Spleen (tissue), 7 donors: ENCODE measurements at regions not wholly inside any gene's neighbourhood (a gene's known extent, or its start where the extent isn't known, plus 50 kb on each side); places are given as distances from the start of the nearest gene placed in this dataset.

Source experiments
- POLR2AphosphoS5 ChIP-seq, 3 donors: sonication (generic); formaldehyde crosslinking; IDR thresholded peaks; one replicate each; pipeline ENCODE4 v1.5.1; 2017; ENCODE audit warnings: antibody characterized with exemption in 3 of 3
- TF ChIP-seq, protein P1 (sequence below), 11 experiments: fragments of 200-600 bp in 7 of 11; fragments of 450-650 bp in 4 of 11; sonication (generic) in 4 of 11; IDR thresholded peaks in 8 of 11; conservative IDR thresholded peaks in 3 of 11; 1 replicate in 7 of 11; 2 replicates in 4 of 11; pipeline versions ENCODE4 v1.4.0 to v1.8.0; 2016 to 2021; ENCODE audit warnings: antibody characterized with exemption in 11 of 11, inconsistent platforms in 4 of 11, mild to moderate bottlenecking in 1 of 11
- donor health status: DM: no; HTN: no; CAD: no; lungs with moderate emphysema.
- donor health status: DM: no; HTN: no; CAD: no.
- donor health status: DM: no; HTN: no; CAD: no.

DNA sequence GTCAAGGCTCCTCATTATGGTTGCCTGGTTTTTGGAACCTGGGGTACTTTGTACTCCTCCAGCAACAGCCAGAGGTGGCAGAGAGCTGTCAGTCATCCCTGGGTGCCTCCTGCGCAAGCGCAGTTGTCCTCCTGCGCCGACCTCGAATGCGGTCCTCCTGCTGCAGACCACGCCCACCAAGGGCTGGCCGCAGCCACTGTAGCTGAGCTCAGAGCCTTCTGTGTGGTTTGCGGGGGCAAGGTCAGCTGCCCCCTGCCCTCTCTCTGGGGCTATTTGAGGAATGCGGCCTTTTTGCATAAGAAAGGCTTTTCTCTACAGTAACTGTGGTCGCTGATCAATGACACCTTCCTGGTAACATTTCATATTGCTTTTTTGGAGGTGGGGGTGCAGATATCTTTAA lies 131.3 kb upstream of the SNRPN start:
- TF ChIP-seq, protein P1, sequence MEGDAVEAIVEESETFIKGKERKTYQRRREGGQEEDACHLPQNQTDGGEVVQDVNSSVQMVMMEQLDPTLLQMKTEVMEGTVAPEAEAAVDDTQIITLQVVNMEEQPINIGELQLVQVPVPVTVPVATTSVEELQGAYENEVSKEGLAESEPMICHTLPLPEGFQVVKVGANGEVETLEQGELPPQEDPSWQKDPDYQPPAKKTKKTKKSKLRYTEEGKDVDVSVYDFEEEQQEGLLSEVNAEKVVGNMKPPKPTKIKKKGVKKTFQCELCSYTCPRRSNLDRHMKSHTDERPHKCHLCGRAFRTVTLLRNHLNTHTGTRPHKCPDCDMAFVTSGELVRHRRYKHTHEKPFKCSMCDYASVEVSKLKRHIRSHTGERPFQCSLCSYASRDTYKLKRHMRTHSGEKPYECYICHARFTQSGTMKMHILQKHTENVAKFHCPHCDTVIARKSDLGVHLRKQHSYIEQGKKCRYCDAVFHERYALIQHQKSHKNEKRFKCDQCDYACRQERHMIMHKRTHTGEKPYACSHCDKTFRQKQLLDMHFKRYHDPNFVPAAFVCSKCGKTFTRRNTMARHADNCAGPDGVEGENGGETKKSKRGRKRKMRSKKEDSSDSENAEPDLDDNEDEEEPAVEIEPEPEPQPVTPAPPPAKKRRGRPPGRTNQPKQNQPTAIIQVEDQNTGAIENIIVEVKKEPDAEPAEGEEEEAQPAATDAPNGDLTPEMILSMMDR (IDR thresholded peaks at IDR 0.05 in 8 of 11, conservative IDR thresholded peaks at IDR 0.05 in 3 of 11) = no peak
- TF ChIP-seq POLR2AphosphoS5 (IDR thresholded peaks at IDR 0.05) = no peak
